Endothelial cell (in vitro differentiated cells): ENCODE measurements at regions not wholly inside any gene's neighbourhood (a gene's known extent, or its start where the extent isn't known, plus 50 kb on each side); places are given as distances from the start of the nearest gene placed in this dataset.

Experiments used
- DNase-seq: peaks from one replicate; pipeline ENCODE4 v3.0.0; 2021; ENCODE audit warnings: low spot score
- H3K27ac Mint-ChIP-seq: one replicate; pipeline ENCODE4 v1.8.0; 2021; ENCODE audit warnings: mixed read lengths, inconsistent platforms; ENCODE audit not compliant: unreplicated experiment
- H3K27me3 Mint-ChIP-seq: one replicate; pipeline ENCODE4 v1.8.0; 2021; ENCODE audit warnings: mild to moderate bottlenecking, moderate library complexity, mixed read lengths, inconsistent platforms; ENCODE audit not compliant: unreplicated experiment
- H3K36me3 Mint-ChIP-seq: one replicate; pipeline ENCODE4 v1.8.0; 2021; ENCODE audit warnings: mild to moderate bottlenecking, low read depth, mixed read lengths, inconsistent platforms; ENCODE audit not compliant: unreplicated experiment
- H3K4me1 Mint-ChIP-seq: one replicate; pipeline ENCODE4 v1.8.0; 2021; ENCODE audit warnings: mild to moderate bottlenecking, mixed read lengths, inconsistent platforms; ENCODE audit not compliant: unreplicated experiment
- H3K4me3 Mint-ChIP-seq: one replicate; pipeline ENCODE4 v1.8.0; 2021; ENCODE audit warnings: mild to moderate bottlenecking, mixed read lengths, inconsistent platforms; ENCODE audit not compliant: unreplicated experiment
- H3K9me3 Mint-ChIP-seq: one replicate; pipeline ENCODE4 v1.8.0; 2021; ENCODE audit warnings: mixed read lengths, inconsistent platforms; ENCODE audit not compliant: unreplicated experiment
- TF ChIP-seq, protein P1 (sequence below): fragments of 200-600 bp; sonication (generic); IDR thresholded peaks from one replicate; pipeline ENCODE4 v1.5.0; 2021; ENCODE audit warnings: antibody characterized with exemption; ENCODE audit not compliant: unreplicated experiment

DNA sequence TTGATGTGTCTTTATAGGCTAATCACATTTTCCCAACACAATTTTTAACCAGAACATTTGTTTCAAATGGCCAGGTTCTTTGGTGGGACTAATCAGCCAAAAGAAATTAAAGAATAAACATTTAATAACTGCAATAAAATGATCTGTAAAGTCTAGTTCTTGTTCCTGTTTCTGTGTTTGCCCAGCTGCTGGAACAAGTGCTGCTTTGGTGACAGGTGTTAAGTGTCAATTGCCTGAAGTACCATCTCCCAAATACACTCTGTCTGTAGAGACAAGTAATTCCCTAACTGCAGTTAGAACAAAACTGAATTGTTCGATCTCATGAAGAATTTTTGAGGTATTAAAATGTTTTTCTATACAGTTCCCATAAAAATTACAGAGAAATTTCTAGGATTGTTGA lies 402.3 kb upstream of the CHD1 start:
- H3K9me3 Mint-ChIP-seq: no peaks in the 10 kb centered on the region
- H3K36me3 Mint-ChIP-seq: no peaks in the 10 kb centered on the region
- H3K27me3 Mint-ChIP-seq: no peaks in the 10 kb centered on the region
- DNase-seq: no peak
- no peaks in the 10 kb centered on the region for H3K4me1 Mint-ChIP-seq
- no peak overlapping the region for H3K27ac Mint-ChIP-seq
- TF ChIP-seq, protein P1, sequence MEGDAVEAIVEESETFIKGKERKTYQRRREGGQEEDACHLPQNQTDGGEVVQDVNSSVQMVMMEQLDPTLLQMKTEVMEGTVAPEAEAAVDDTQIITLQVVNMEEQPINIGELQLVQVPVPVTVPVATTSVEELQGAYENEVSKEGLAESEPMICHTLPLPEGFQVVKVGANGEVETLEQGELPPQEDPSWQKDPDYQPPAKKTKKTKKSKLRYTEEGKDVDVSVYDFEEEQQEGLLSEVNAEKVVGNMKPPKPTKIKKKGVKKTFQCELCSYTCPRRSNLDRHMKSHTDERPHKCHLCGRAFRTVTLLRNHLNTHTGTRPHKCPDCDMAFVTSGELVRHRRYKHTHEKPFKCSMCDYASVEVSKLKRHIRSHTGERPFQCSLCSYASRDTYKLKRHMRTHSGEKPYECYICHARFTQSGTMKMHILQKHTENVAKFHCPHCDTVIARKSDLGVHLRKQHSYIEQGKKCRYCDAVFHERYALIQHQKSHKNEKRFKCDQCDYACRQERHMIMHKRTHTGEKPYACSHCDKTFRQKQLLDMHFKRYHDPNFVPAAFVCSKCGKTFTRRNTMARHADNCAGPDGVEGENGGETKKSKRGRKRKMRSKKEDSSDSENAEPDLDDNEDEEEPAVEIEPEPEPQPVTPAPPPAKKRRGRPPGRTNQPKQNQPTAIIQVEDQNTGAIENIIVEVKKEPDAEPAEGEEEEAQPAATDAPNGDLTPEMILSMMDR: no peak
- no peak overlapping the region for H3K4me3 Mint-ChIP-seq

DNA sequence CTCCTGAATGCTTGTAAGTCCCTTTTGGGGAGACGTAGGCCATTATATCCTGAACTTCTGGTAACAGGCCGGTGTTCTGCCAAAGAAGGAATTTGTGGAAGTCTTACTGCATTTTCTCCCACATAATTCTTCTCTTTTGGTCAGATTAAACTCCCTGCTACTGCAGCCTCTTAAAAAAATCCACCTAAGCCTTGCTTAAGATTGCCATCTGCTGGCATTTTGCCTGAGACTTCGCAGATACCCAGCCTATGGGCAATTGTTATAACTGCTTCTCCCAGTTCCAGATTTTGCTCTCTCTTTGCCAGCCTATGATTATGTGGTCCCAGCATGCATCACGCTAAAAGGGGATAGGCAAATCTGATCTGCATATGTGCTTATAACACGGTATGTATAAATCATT lies 391.6 kb upstream of the CHD1 start:
- H3K4me1 Mint-ChIP-seq: no peaks in the 10 kb centered on the region
- DNase-seq: peak; percentile 16
- H3K4me3 Mint-ChIP-seq: no peak overlapping the region
- no peaks in the 10 kb centered on the region for H3K9me3 Mint-ChIP-seq
- H3K36me3 Mint-ChIP-seq: no peaks in the 10 kb centered on the region
- no peak overlapping the region for H3K27ac Mint-ChIP-seq
- H3K27me3 Mint-ChIP-seq: peaks cover 2% of the 10 kb centered on the region
- TF ChIP-seq, protein P1: no peak

DNA sequence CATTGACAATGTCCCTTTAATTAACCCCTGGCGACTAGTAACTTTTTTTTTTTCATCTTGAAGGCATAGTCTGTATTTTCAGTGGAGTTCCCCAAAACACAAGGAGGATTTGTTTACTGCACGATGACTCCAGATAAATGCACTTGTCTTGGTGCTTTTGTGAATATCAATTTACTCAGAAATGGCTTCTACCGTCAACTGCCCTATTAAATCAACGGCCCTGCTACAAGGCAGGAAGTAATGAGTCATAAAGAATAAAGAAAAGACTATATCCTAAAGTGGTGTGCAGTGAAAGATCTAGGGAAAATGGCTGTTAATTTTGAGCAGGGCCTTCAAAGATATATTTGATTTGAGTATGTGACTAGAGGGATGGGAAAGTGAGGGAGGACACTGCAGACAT lies 388.3 kb upstream of the CHD1 start:
- TF ChIP-seq, protein P1: no peak
- Mint-ChIP-seq H3K27ac (no peak overlapping the region), H3K27me3 (no peaks in the 10 kb centered on the region), H3K4me1 (no peaks in the 10 kb centered on the region), H3K36me3 (no peaks in the 10 kb centered on the region), H3K4me3 (no peak overlapping the region), H3K9me3 (no peaks in the 10 kb centered on the region)
- DNase-seq: no peak

DNA sequence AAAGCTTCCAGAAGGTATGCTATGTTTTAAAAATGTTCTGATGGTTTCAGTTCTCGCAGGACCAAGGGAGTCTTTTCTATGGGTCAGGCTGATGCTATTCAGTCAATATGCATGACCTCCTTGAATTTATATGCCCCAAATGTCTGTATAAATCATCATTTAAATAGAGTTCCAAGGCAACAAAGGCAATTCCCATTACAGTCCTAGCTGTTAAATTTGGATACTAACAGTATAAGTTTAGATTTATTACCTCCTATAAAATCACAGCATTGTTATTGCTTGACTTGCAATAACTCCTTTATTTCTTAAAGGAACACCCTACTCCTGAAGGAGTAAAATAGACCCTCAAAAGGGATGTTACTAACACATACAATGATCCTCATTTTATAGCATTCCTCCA lies 387.7 kb upstream of the CHD1 start:
- Mint-ChIP-seq H3K4me3 (no peak overlapping the region), H3K4me1 (no peaks in the 10 kb centered on the region), H3K27me3 (no peaks in the 10 kb centered on the region), H3K36me3 (no peaks in the 10 kb centered on the region), H3K27ac (no peak overlapping the region), H3K9me3 (no peaks in the 10 kb centered on the region)
- DNase-seq: no peak
- TF ChIP-seq, protein P1: no peak

DNA sequence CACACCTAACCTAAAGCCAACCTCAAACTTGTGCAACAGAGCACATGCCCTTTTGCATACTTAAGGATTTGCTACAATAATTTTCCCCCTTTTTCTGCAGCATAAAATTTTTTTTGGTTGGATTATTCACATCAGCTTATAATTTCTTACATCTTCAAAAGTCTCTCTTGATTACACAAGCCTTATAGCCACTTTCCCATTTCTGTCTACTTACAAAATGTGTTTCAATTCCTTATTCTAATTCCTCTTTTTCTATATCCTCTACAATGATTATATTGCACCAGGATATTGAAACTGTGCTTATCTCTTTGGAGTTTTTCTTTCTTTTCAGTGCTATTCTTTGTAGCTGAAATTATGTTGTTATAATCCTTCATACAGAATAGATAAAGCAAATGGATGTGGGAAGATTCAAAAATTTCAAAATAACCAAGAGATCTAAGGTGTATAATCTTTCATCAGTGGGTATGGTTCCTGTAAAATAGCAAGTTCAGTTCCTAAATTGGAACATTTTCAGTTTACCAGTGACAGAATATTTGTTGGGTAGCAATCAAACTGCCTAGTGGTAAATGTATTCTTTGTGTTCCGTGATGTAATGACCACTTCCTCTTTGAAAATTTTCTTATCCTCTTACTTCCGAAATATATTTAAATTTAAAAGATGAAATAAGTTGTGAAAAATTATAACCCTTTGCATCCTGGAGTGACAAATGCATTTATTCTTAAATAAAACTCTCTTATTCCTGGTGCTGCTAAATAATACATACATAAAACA lies 386.8 kb upstream of the CHD1 start:
- Mint-ChIP-seq H3K4me1 (no peaks in the 10 kb centered on the region), H3K27ac (no peak overlapping the region), H3K36me3 (no peaks in the 10 kb centered on the region), H3K4me3 (no peak overlapping the region), H3K9me3 (no peaks in the 10 kb centered on the region), H3K27me3 (no peaks in the 10 kb centered on the region)
- no peak for DNase-seq
- TF ChIP-seq, protein P1: no peak
